ENCODE measurements at regions not wholly inside any gene's neighbourhood (a gene's known extent, or its start where the extent isn't known, plus 50 kb on each side); places are given as distances from the start of the nearest gene placed in this dataset.

DNA sequence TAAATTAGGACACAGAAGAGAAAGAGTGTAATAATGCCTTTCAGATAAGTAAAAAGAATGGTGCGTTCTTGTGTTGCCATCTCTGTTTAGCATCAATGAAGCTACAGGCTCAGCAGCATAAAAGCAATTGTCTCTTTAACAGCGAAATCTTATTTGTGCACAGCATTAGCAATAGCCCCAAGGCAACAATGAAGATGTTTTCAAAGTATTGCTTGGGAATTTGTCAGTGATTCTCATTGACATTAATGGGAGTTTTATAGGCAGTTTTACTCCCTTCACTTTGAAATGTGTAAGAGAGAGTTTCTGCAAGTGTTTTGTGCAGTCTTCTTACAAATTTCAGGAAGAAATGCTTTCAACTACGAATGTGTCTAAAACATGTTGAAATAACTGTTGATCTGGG lies 633.0 kb downstream of the TLL1 start:
- Histone ChIP-seq H2AK5ac (ENCODE audit: low read length, severe bottlenecking) (no peak overlapping the region), H3K14ac (ENCODE audit: low read length in 2 of 2) (no peak overlapping the region), H2BK120ac (ENCODE audit: low read depth, low read length) (no peak overlapping the region), H3K9me3 (ENCODE audit: control insufficient read depth, low read length) (no peaks in the 10 kb centered on the region), H4K8ac (ENCODE audit: low read length) (no peak overlapping the region), H3K27ac (ENCODE audit: low read length, poor library complexity, severe bottlenecking) (no peak overlapping the region), H3K23ac (ENCODE audit: low read length in 2 of 2) (no peak overlapping the region), H3K4ac (ENCODE audit: low read depth in 1 of 2, low read length in 2 of 2) (no peak overlapping the region), H3K27me3 (ENCODE audit: control insufficient read depth in 1 of 2, insufficient read depth in 1 of 2, low read length in 2 of 2) (no peaks in the 10 kb centered on the region), H3K9ac (ENCODE audit: low read length) (no peak overlapping the region), H2BK15ac (ENCODE audit: low read depth, poor library complexity, severe bottlenecking) (no peak overlapping the region), H3K4me1 (ENCODE audit: control insufficient read depth, insufficient read depth, low read depth, low read length) (no peaks in the 10 kb centered on the region), H3K18ac (ENCODE audit: low read depth in 1 of 2, low read length in 2 of 2) (no peak overlapping the region), H3K4me3 (ENCODE audit: insufficient read depth in 1 of 2, low read depth in 1 of 2, low read length in 2 of 2) (no peak overlapping the region), H2BK12ac (ENCODE audit: low read length in 2 of 2) (no peak overlapping the region), H2BK5ac (ENCODE audit: low read depth, low read length, poor library complexity, severe bottlenecking) (no peak overlapping the region), H3K36me3 (ENCODE audit: control insufficient read depth in 1 of 2, insufficient read depth in 2 of 2, low read depth in 1 of 2, low read length in 2 of 2) (peaks cover 0 to 4% of the 10 kb centered on the region in 2 experiments), H4K91ac (ENCODE audit: low read length) (no peak overlapping the region), H2AFZ (ENCODE audit: low read depth, low read length) (no peak overlapping the region), H3K4me2 (ENCODE audit: low read length, poor library complexity, severe bottlenecking) (no peak overlapping the region), H3K79me1 (replicated peaks; ENCODE audit: low read length, poor library complexity, severe bottlenecking) (no peaks in the 10 kb centered on the region)
- WGBS = 98% methylated on average over 2 of the region's 3 CpGs
- no peak for DNase-seq

DNA sequence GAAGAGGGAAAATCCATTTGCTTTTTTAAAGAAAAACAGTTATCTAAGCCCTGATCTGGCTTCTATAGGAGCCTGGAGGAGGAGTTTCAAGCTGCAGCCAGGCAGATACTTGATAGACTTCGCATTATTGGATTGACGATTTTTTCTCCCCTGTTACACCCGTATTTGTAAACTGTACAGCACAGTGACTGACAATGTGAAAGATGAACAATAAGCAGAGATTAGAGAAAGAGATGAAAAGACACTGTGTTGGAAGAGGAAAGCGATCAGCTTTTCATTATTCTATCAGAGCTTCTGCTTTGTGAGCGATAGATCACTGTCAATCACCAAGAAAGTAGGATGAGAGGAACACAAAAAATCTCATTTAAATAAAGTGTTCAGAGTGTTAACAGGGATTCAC lies 639.2 kb downstream of the TLL1 start:
- no peak for DNase-seq
- H3K14ac ChIP-seq (ENCODE audit: low read length in 2 of 2) = no peak overlapping the region
- H4K8ac ChIP-seq (ENCODE audit: low read length) = no peak overlapping the region
- H3K36me3 ChIP-seq (ENCODE audit: control insufficient read depth in 1 of 2, insufficient read depth in 2 of 2, low read depth in 1 of 2, low read length in 2 of 2) = no peaks in the 10 kb centered on the region
- H2BK5ac ChIP-seq (ENCODE audit: low read depth, low read length, poor library complexity, severe bottlenecking) = no peak overlapping the region
- no peaks in the 10 kb centered on the region for H3K4me1 ChIP-seq (ENCODE audit: control insufficient read depth, insufficient read depth, low read depth, low read length)
- 97% methylated on average over 5 of the region's 5 CpGs for WGBS
- no peak overlapping the region for H2AFZ ChIP-seq (ENCODE audit: low read depth, low read length)
- no peaks in the 10 kb centered on the region for H3K9me3 ChIP-seq (ENCODE audit: control insufficient read depth, low read length)
- no peak overlapping the region for H3K4me3 ChIP-seq (ENCODE audit: insufficient read depth in 1 of 2, low read depth in 1 of 2, low read length in 2 of 2)
- H2BK12ac ChIP-seq (ENCODE audit: low read length in 2 of 2) = no peak overlapping the region
- no peak overlapping the region for H2BK120ac ChIP-seq (ENCODE audit: low read depth, low read length)
- no peaks in the 10 kb centered on the region for H3K79me1 ChIP-seq (replicated peaks; ENCODE audit: low read length, poor library complexity, severe bottlenecking)
- no peak overlapping the region for H2BK15ac ChIP-seq (ENCODE audit: low read depth, poor library complexity, severe bottlenecking)
- H3K4me2 ChIP-seq (ENCODE audit: low read length, poor library complexity, severe bottlenecking) = no peak overlapping the region
- H3K18ac ChIP-seq (ENCODE audit: low read depth in 1 of 2, low read length in 2 of 2) = no peak overlapping the region
- H3K23ac ChIP-seq (ENCODE audit: low read length in 2 of 2) = no peak overlapping the region
- H4K91ac ChIP-seq (ENCODE audit: low read length) = no peak overlapping the region
- no peak overlapping the region for H3K27ac ChIP-seq (ENCODE audit: low read length, poor library complexity, severe bottlenecking)
- H3K27me3 ChIP-seq (ENCODE audit: control insufficient read depth in 1 of 2, insufficient read depth in 1 of 2, low read length in 2 of 2) = no peaks in the 10 kb centered on the region
- no peak overlapping the region for H2AK5ac ChIP-seq (ENCODE audit: low read length, severe bottlenecking)
- H3K9ac ChIP-seq (ENCODE audit: low read length) = no peak overlapping the region
- no peak overlapping the region for H3K4ac ChIP-seq (ENCODE audit: low read depth in 1 of 2, low read length in 2 of 2)

DNA sequence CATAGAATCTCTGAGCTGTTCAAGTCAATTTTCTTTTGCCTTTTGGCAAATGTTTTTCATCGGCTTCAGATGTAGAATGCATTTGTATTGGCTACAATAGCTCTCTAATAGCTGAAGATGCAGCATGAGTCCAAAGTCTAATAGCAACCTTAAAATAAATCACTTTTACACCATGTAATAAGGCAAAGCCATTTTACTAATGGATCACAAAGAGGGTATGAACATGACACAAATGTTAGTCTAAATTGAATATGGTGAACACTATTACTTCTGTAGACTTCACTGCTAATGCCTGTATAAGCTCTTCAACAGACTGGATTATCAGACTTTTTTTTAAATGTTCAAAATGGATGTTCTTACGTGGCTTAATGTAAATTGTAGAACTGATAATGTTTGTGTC lies 645.3 kb downstream of the TLL1 start:
- H2BK5ac ChIP-seq (ENCODE audit: low read depth, low read length, poor library complexity, severe bottlenecking) = no peak overlapping the region
- H3K27me3 ChIP-seq (ENCODE audit: control insufficient read depth in 1 of 2, insufficient read depth in 1 of 2, low read length in 2 of 2) = no peaks in the 10 kb centered on the region
- H3K79me1 ChIP-seq (replicated peaks; ENCODE audit: low read length, poor library complexity, severe bottlenecking) = no peaks in the 10 kb centered on the region
- H3K4me2 ChIP-seq (ENCODE audit: low read length, poor library complexity, severe bottlenecking) = no peak overlapping the region
- no peak overlapping the region for H4K91ac ChIP-seq (ENCODE audit: low read length)
- WGBS = no CpG with 5 or more reads among the region's 2 CpGs
- H3K9me3 ChIP-seq (ENCODE audit: control insufficient read depth, low read length) = no peaks in the 10 kb centered on the region
- no peak overlapping the region for H3K4me3 ChIP-seq (ENCODE audit: insufficient read depth in 1 of 2, low read depth in 1 of 2, low read length in 2 of 2)
- H3K36me3 ChIP-seq (ENCODE audit: control insufficient read depth in 1 of 2, insufficient read depth in 2 of 2, low read depth in 1 of 2, low read length in 2 of 2) = no peaks in the 10 kb centered on the region
- no peak overlapping the region for H2AFZ ChIP-seq (ENCODE audit: low read depth, low read length)
- H3K27ac ChIP-seq (ENCODE audit: low read length, poor library complexity, severe bottlenecking) = no peak overlapping the region
- no peak overlapping the region for H2BK120ac ChIP-seq (ENCODE audit: low read depth, low read length)
- no peak overlapping the region for H3K23ac ChIP-seq (ENCODE audit: low read length in 2 of 2)
- no peak overlapping the region for H3K14ac ChIP-seq (ENCODE audit: low read length in 2 of 2)
- no peak overlapping the region for H4K8ac ChIP-seq (ENCODE audit: low read length)
- H3K4me1 ChIP-seq (ENCODE audit: control insufficient read depth, insufficient read depth, low read depth, low read length) = no peaks in the 10 kb centered on the region
- no peak overlapping the region for H3K4ac ChIP-seq (ENCODE audit: low read depth in 1 of 2, low read length in 2 of 2)
- no peak overlapping the region for H3K18ac ChIP-seq (ENCODE audit: low read depth in 1 of 2, low read length in 2 of 2)
- H2AK5ac ChIP-seq (ENCODE audit: low read length, severe bottlenecking) = no peak overlapping the region
- H2BK15ac ChIP-seq (ENCODE audit: low read depth, poor library complexity, severe bottlenecking) = no peak overlapping the region
- no peak overlapping the region for H3K9ac ChIP-seq (ENCODE audit: low read length)
- no peak overlapping the region for H2BK12ac ChIP-seq (ENCODE audit: low read length in 2 of 2)
- no peak for DNase-seq

DNA sequence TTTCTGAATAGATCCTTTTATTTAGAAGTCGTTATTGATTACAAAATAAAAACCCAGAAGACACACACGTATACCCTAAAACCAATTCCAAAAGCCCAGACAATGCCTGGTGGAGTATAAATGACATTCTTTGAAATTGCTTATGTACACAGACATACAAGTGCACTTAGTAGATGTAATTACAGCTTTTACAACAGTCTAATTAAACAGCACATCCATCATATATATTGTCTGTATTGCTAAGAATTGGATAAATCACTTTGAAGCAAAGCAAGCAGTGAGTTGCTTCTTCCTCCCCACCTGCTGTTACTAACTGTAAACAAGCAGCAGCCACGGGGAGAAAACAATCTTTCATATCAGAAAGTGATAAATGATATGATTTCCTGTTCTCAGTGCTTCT lies 645.7 kb downstream of the TLL1 start:
- H3K27ac ChIP-seq (ENCODE audit: low read length, poor library complexity, severe bottlenecking) = no peak overlapping the region
- H3K27me3 ChIP-seq (ENCODE audit: control insufficient read depth in 1 of 2, insufficient read depth in 1 of 2, low read length in 2 of 2) = no peaks in the 10 kb centered on the region
- H2AFZ ChIP-seq (ENCODE audit: low read depth, low read length) = no peak overlapping the region
- H4K91ac ChIP-seq (ENCODE audit: low read length) = no peak overlapping the region
- H3K79me1 ChIP-seq (replicated peaks; ENCODE audit: low read length, poor library complexity, severe bottlenecking) = no peaks in the 10 kb centered on the region
- H3K23ac ChIP-seq (ENCODE audit: low read length in 2 of 2) = no peak overlapping the region
- H2BK120ac ChIP-seq (ENCODE audit: low read depth, low read length) = no peak overlapping the region
- no peak overlapping the region for H2BK5ac ChIP-seq (ENCODE audit: low read depth, low read length, poor library complexity, severe bottlenecking)
- H3K9me3 ChIP-seq (ENCODE audit: control insufficient read depth, low read length) = no peaks in the 10 kb centered on the region
- no CpG with 5 or more reads among the region's 3 CpGs for WGBS
- no peak overlapping the region for H3K4me3 ChIP-seq (ENCODE audit: insufficient read depth in 1 of 2, low read depth in 1 of 2, low read length in 2 of 2)
- no peak overlapping the region for H3K18ac ChIP-seq (ENCODE audit: low read depth in 1 of 2, low read length in 2 of 2)
- no peak overlapping the region for H2BK12ac ChIP-seq (ENCODE audit: low read length in 2 of 2)
- no peak overlapping the region for H2BK15ac ChIP-seq (ENCODE audit: low read depth, poor library complexity, severe bottlenecking)
- DNase-seq = no peak
- H3K14ac ChIP-seq (ENCODE audit: low read length in 2 of 2) = no peak overlapping the region
- no peak overlapping the region for H3K9ac ChIP-seq (ENCODE audit: low read length)
- H3K4me2 ChIP-seq (ENCODE audit: low read length, poor library complexity, severe bottlenecking) = no peak overlapping the region
- no peak overlapping the region for H3K4ac ChIP-seq (ENCODE audit: low read depth in 1 of 2, low read length in 2 of 2)
- H2AK5ac ChIP-seq (ENCODE audit: low read length, severe bottlenecking) = no peak overlapping the region
- no peak overlapping the region for H4K8ac ChIP-seq (ENCODE audit: low read length)
- no peaks in the 10 kb centered on the region for H3K36me3 ChIP-seq (ENCODE audit: control insufficient read depth in 1 of 2, insufficient read depth in 2 of 2, low read depth in 1 of 2, low read length in 2 of 2)
- H3K4me1 ChIP-seq (ENCODE audit: control insufficient read depth, insufficient read depth, low read depth, low read length) = no peaks in the 10 kb centered on the region
